Left colon (tissue), 2 donors: ENCODE measurements at regions not wholly inside any gene's neighbourhood (a gene's known extent, or its start where the extent isn't known, plus 50 kb on each side); places are given as distances from the start of the nearest gene placed in this dataset.
A peak's percentile ranks its signal among the peaks of the same experiment; 100 is the strongest.

Source experiments
- ATAC-seq: fragments of 200-7000 bp; cut with Tn5 transposase; one replicate; pipeline ENCODE4 v1.9.1; 2020; ENCODE audit warnings: mild to moderate bottlenecking, moderate library complexity
- DNase-seq, 2 donors: peaks; one replicate each; pipeline ENCODE4 v3.0.0-alpha.2; 2020
- intact Hi-C, 2 donors: fragments of 100-400 bp; cut with DNase I in 1 of 2; cut with micrococcal nuclease in 1 of 2; formaldehyde crosslinking; loops; one replicate each; pipeline versions ENCODE4 v1.11.2 to v1.14.0; 2022; cut with DNase I, micrococcal nuclease
- donor health status: DM: no; HTN: no; CAD: no.
- donor health status: DM: yes; HTN: yes; CAD: no.

- intact Hi-C loops, result no loop called here
- DNase-seq, result no peak
- ATAC-seq, result no peak
Observed at GRCh38 chrX:39903937-39904336, 193.8 kb downstream of the BCOR start.

GRCh38 chrX:39904816-39905537 lies 192.8 kb downstream of the BCOR start:
- intact Hi-C loops, result no loop called here
- ATAC-seq (peak; percentile 25), DNase-seq (peak in 1 of 2 donors; percentile 27)

- ATAC-seq, result peak; percentile 90
- intact Hi-C loops, result no loop called here
- DNase-seq, result peak; percentile 48 to 68
Observed at GRCh38 chrX:39905538-39905891, 192.2 kb downstream of the BCOR start.

GRCh38 chrX:39905946-39906345 lies 191.8 kb downstream of the BCOR start:
- DNase-seq (no peak), ATAC-seq (peak; percentile 23)
- intact Hi-C loops, result no loop called here

GRCh38 chrX:39907964-39908661 lies 189.6 kb downstream of the BCOR start:
- no peak for DNase-seq
- intact Hi-C loops, result no loop called here
- ATAC-seq, result no peak

GRCh38 chrX:39909996-39910395 lies 187.8 kb downstream of the BCOR start:
- ATAC-seq (no peak), DNase-seq (no peak)
- intact Hi-C loops, result no loop called here

- no peak for DNase-seq
- intact Hi-C loops, result no loop called here
- ATAC-seq, result no peak
Observed at GRCh38 chrX:39910651-39911050, 187.1 kb downstream of the BCOR start.

GRCh38 chrX:39911278-39911897 lies 186.4 kb downstream of the BCOR start:
- intact Hi-C loops, result no loop called here
- DNase-seq (no peak), ATAC-seq (no peak)

GRCh38 chrX:39912126-39912525 lies 185.6 kb downstream of the BCOR start:
- no peak for DNase-seq
- intact Hi-C loops, result no loop called here
- ATAC-seq, result no peak

- intact Hi-C loops, result no loop called here
- ATAC-seq (no peak), DNase-seq (no peak)
Observed at GRCh38 chrX:39915081-39915480, 182.7 kb downstream of the BCOR start.

- DNase-seq, result no peak
- intact Hi-C loops, result no loop called here
- ATAC-seq, result no peak
Observed at GRCh38 chrX:39915596-39915995, 182.2 kb downstream of the BCOR start.

- DNase-seq (no peak), ATAC-seq (no peak)
- intact Hi-C loops, result no loop called here
Observed at GRCh38 chrX:39921838-39922237, 175.9 kb downstream of the BCOR start.

- ATAC-seq (peak; percentile 61), DNase-seq (no peak)
- intact Hi-C loops, result no loop called here
Observed at GRCh38 chrX:39922488-39922887, 175.3 kb downstream of the BCOR start.

GRCh38 chrX:39922926-39923325 lies 174.8 kb downstream of the BCOR start:
- ATAC-seq (no peak), DNase-seq (no peak)
- intact Hi-C loops, result no loop called here

- DNase-seq, result no peak
- no peak for ATAC-seq
- intact Hi-C loops, result no loop called here
Observed at GRCh38 chrX:39927380-39927779, 170.4 kb downstream of the BCOR start.

- intact Hi-C loops, result no loop called here
- DNase-seq, result peak; percentile 30 to 36
Observed at GRCh38 chrX:39928704-39929378, 168.9 kb downstream of the BCOR start.

GRCh38 chrX:39929379-39930025 lies 168.3 kb downstream of the BCOR start:
- intact Hi-C loops, result no loop called here
- ATAC-seq (no peak), DNase-seq (no peak)

More at GRCh38 chrX:39928704-39929378, 168.9 kb downstream of the BCOR start:
- peak; percentile 81 for ATAC-seq

- ATAC-seq (no peak), DNase-seq (no peak)
- intact Hi-C loops, result no loop called here
Observed at GRCh38 chrX:39930786-39931528, 166.8 kb downstream of the BCOR start.
